B cell (primary cell): ENCODE measurements at regions not wholly inside any gene's neighbourhood (a gene's known extent, or its start where the extent isn't known, plus 50 kb on each side); places are given as distances from the start of the nearest gene placed in this dataset.

Experiments
- ATAC-seq: fragments of 200-7000 bp; cut with Tn5 transposase; one replicate; pipeline ENCODE4 v1.10.0; 2021; ENCODE audit warnings: low read depth, mild to moderate bottlenecking, moderate number of reproducible peaks, moderate library complexity
- CTCF ChIA-PET: fragments of 350-600 bp; sonication (Branson Sonifier 250); formaldehyde crosslinking; loops from one replicate; lab custom pipeline; 2021; ENCODE audit warnings: antibody characterized with exemption, inconsistent platforms; lab: Charles Lee
- POLR2A ChIA-PET: fragments of 350-600 bp; sonication (Branson Sonifier 250); formaldehyde crosslinking; loops from one replicate; lab custom pipeline; 2021; ENCODE audit warnings: antibody characterized with exemption; lab: Charles Lee
- DNase-seq: peaks from one replicate; pipeline ENCODE4 v3.0.0; 2013
- H2AFZ ChIP-seq: 2 replicates; pipeline ENCODE4 v1.6.1; 2012; ENCODE audit warnings: mild to moderate bottlenecking, low read depth, low read length; ENCODE audit not compliant: insufficient read depth, poor library complexity, severe bottlenecking
- H3K27ac ChIP-seq, 2 donors: 1 replicate in 1 of 2; 2 replicates in 1 of 2; pipeline ENCODE4 v1.5.1; 2012 to 2013; ENCODE audit warnings: low read length in 2 of 2, mild to moderate bottlenecking in 2 of 2, moderate library complexity in 1 of 2
- H3K27me3 ChIP-seq, 4 experiments: fragments of 200-600 bp in 1 of 4; sonication (generic) in 1 of 4; replicated peaks in 1 of 4; 1 replicate in 2 of 4; 2 replicates in 2 of 4; pipeline versions ENCODE4 v1.6.1 to v1.7.0; 2013 to 2016; ENCODE audit warnings: low read length in 3 of 4, mild to moderate bottlenecking in 2 of 4, mixed read lengths in 1 of 4, moderate library complexity in 1 of 4; ENCODE audit not compliant: insufficient read depth in 4 of 4, control insufficient read depth in 3 of 4; ENCODE audit errors: control extremely low read depth in 1 of 4
- H3K36me3 ChIP-seq, 2 experiments: replicated peaks in 1 of 2; 1 replicate in 1 of 2; 2 replicates in 1 of 2; pipeline versions ENCODE4 v1.6.1 to v1.7.1; 2013; ENCODE audit warnings: low read length in 1 of 2; ENCODE audit not compliant: insufficient read depth in 2 of 2, control insufficient read depth in 1 of 2; ENCODE audit errors: control extremely low read depth in 1 of 2, extremely low read depth in 1 of 2
- H3K4me1 ChIP-seq, 2 donors: fragments of 200-600 bp in 1 of 2; sonication (generic) in 1 of 2; 1 replicate in 1 of 2; 2 replicates in 1 of 2; pipeline versions ENCODE4 v1.5.1 to v1.6.1; 2013 to 2017; ENCODE audit warnings: low read length in 2 of 2; ENCODE audit not compliant: control insufficient read depth in 2 of 2, insufficient read depth in 2 of 2
- H3K4me2 ChIP-seq: replicated peaks from 2 replicates; pipeline ENCODE3; 2012; ENCODE audit warnings: mild to moderate bottlenecking, low read depth, low read length; ENCODE audit not compliant: poor library complexity, severe bottlenecking
- H3K4me3 ChIP-seq, 5 experiments: fragments of 200-600 bp in 1 of 5; sonication (generic) in 1 of 5; 1 replicate in 3 of 5; 2 replicates in 2 of 5; pipeline versions ENCODE4 v1.5.1 to v1.7.0; 2011 to 2016; ENCODE audit warnings: low read length in 4 of 5, mild to moderate bottlenecking in 4 of 5, low read depth in 2 of 5, control low read depth in 1 of 5, moderate library complexity in 1 of 5; ENCODE audit not compliant: insufficient read depth in 1 of 5; ENCODE audit errors: control extremely low read depth in 1 of 5, extremely low read depth in 1 of 5
- H3K79me2 ChIP-seq: fragments of 200-600 bp; sonication (generic); one replicate; pipeline ENCODE4 v1.6.0; 2016; ENCODE audit warnings: low read length; ENCODE audit not compliant: control insufficient read depth, insufficient read depth
- H3K9ac ChIP-seq: fragments of 200-600 bp; sonication (generic); 2 replicates; pipeline ENCODE4 v1.6.1; 2017; ENCODE audit warnings: mild to moderate bottlenecking, low read length, moderate library complexity
- H3K9me3 ChIP-seq, 3 donors: one replicate each; pipeline versions ENCODE4 v1.6.1 to v1.7.1; 2013; ENCODE audit warnings: low read length in 2 of 3; ENCODE audit not compliant: control insufficient read depth in 2 of 3, insufficient read depth in 1 of 3; ENCODE audit errors: control extremely low read depth in 1 of 3
- H4K20me1 ChIP-seq: 2 replicates; pipeline ENCODE4 v1.6.0; 2012; ENCODE audit warnings: mild to moderate bottlenecking, low read length; ENCODE audit not compliant: insufficient read depth, control insufficient read depth, poor library complexity, severe bottlenecking
- H3K27ac Mint-ChIP-seq: one replicate; pipeline ENCODE4 v1.8.0; 2021; ENCODE audit warnings: mixed read lengths
- H3K27me3 Mint-ChIP-seq: one replicate; pipeline ENCODE4 v1.8.0; 2021; ENCODE audit warnings: mixed read lengths
- H3K4me1 Mint-ChIP-seq: one replicate; pipeline ENCODE4 v1.8.0; 2021; ENCODE audit warnings: mixed read lengths
- H3K4me3 Mint-ChIP-seq: one replicate; pipeline ENCODE4 v1.8.0; 2021; ENCODE audit warnings: mixed read lengths
- H3K9me3 Mint-ChIP-seq: one replicate; pipeline ENCODE4 v1.8.0; 2022; ENCODE audit warnings: mixed read lengths; ENCODE audit not compliant: insufficient read depth
- EZH2 ChIP-seq: IDR thresholded peaks from 2 replicates; pipeline ENCODE4 v1.6.1; 2012; ENCODE audit warnings: borderline replicate concordance, low read depth, mild to moderate bottlenecking, moderate library complexity, low read length; ENCODE audit not compliant: insufficient read depth, poor library complexity, severe bottlenecking
- WGBS: methylation state at CpG from one replicate; pipeline ENCODE4 v1.1.5; 2013; ENCODE audit warnings: missing lambda C conversion rate; ENCODE audit not compliant: insufficient coverage; 5-methylcytosine and 5-hydroxymethylcytosine counted together
- intact Hi-C: fragments of 100-400 bp; cut with micrococcal nuclease; formaldehyde crosslinking; loops from one replicate; pipeline ENCODE4 v1.10.0; 2022
- TF ChIP-seq, protein P1 (sequence below): fragments of 200-600 bp; IDR thresholded peaks from one replicate; pipeline ENCODE4 v1.8.0; 2022; ENCODE audit warnings: antibody characterized with exemption, mild to moderate bottlenecking

DNA sequence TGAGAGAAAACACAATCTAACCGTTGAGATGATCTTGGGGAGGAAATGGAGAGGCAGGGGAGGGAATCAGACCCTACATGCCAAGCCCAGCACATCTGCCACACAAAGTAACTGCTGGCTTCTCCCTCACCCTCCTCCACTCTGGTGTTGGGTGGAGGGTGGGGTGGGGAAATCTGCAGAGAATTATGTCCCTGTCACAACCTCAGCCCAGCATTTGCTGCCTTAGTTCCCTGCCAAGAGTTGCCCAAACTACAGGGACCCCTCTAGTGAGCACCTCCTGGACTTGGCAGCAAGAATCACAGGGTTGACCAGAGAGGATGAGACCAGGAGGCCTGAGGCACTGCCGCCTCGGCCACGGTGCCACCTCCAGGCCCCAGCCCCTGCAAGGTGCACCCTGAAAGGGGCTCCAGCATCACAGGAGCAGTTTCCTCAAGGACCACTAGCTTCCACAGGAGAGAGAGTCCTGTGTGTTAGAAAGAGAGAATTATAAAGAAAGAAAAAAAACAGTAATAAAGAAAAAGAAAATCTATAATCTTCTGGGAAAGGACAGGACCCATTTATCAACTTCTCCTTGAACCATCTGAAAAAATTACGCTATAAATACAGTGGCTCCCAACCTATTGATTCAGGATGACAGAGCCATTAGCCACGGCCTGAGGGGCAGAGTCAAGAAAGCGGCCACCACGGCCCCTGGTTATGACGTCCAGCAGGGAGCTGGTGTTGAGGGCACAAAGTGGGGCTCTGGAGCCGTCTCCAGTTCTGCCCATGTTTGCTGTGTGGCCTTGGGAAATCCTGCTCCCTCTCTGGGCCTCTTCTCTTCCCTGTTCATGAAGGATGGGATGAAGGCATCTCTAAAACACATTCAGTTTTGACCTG, 451.7 kb downstream of the MATN1 start:
- Histone ChIP-seq H3K4me2 (no peak overlapping the region), H3K9ac (no peak overlapping the region), H3K4me1 (no peaks in the 10 kb centered on the region), H3K27ac (no peak overlapping the region), H3K79me2 (no peaks in the 10 kb centered on the region), H4K20me1 (no peaks in the 10 kb centered on the region), H3K27me3 (peaks cover 0 to 5% (median 0%) of the 10 kb centered on the region in 4 experiments), H2AFZ (no peak overlapping the region), H3K9me3 (peaks cover 0 to 21% (median 5%) of the 10 kb centered on the region in 3 donors), H3K36me3 (no peaks in the 10 kb centered on the region), H3K4me3 (no peak overlapping the region)
- ChIA-PET POLR2A (no interaction called here), CTCF (no interaction called here)
- DNase-seq (no peak), ATAC-seq (no peak)
- TF ChIP-seq, protein P1, sequence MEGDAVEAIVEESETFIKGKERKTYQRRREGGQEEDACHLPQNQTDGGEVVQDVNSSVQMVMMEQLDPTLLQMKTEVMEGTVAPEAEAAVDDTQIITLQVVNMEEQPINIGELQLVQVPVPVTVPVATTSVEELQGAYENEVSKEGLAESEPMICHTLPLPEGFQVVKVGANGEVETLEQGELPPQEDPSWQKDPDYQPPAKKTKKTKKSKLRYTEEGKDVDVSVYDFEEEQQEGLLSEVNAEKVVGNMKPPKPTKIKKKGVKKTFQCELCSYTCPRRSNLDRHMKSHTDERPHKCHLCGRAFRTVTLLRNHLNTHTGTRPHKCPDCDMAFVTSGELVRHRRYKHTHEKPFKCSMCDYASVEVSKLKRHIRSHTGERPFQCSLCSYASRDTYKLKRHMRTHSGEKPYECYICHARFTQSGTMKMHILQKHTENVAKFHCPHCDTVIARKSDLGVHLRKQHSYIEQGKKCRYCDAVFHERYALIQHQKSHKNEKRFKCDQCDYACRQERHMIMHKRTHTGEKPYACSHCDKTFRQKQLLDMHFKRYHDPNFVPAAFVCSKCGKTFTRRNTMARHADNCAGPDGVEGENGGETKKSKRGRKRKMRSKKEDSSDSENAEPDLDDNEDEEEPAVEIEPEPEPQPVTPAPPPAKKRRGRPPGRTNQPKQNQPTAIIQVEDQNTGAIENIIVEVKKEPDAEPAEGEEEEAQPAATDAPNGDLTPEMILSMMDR: no peak
- TF ChIP-seq EZH2: no peak
- Mint-ChIP-seq H3K27ac (no peak overlapping the region), H3K27me3 (peaks cover 23% of the 10 kb centered on the region), H3K4me3 (no peak overlapping the region), H3K9me3 (no peaks in the 10 kb centered on the region), H3K4me1 (no peaks in the 10 kb centered on the region)
- intact Hi-C loops: no loop called here
- WGBS: 89% methylated on average over 7 of the region's 10 CpGs

DNA sequence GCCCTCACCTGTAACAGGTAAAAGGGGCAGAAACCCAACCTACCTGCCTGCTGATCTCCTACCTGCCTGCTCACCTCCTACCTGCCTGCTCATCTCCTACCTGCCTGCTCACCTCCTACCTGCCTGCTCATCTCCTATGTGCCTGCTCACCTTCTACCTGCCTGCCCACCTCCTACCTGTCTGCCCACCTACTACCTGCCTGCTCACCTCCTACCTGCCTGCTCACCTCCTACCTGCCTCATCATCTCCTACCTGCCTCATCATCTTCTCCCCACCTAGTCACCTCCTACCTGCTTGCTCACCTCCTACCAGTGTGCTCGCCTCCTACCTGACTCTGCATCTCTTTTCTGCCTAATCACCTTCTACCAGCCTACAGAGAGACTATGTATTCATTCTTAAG, 452.9 kb downstream of the MATN1 start:
- Histone ChIP-seq H3K4me1 (no peaks in the 10 kb centered on the region), H2AFZ (no peak overlapping the region), H4K20me1 (no peaks in the 10 kb centered on the region), H3K27me3 (peaks cover 0 to 5% (median 0%) of the 10 kb centered on the region in 4 experiments), H3K4me2 (no peak overlapping the region), H3K79me2 (no peaks in the 10 kb centered on the region), H3K9me3 (peaks cover 0 to 21% (median 5%) of the 10 kb centered on the region in 3 donors), H3K4me3 (no peak overlapping the region), H3K9ac (no peak overlapping the region), H3K27ac (no peak overlapping the region), H3K36me3 (no peaks in the 10 kb centered on the region)
- no peaks in the 10 kb centered on the region for H3K4me1 Mint-ChIP-seq
- no peaks in the 10 kb centered on the region for H3K9me3 Mint-ChIP-seq
- no CpG with 5 or more reads among the region's 1 CpG for WGBS
- ATAC-seq (no peak), DNase-seq (no peak)
- intact Hi-C loops: no loop called here
- CTCF ChIA-PET: no interaction called here
- H3K4me3 Mint-ChIP-seq: no peak overlapping the region
- TF ChIP-seq, protein P1: no peak
- no peak for TF ChIP-seq EZH2
- H3K27me3 Mint-ChIP-seq: peaks cover 31% of the 10 kb centered on the region
- H3K27ac Mint-ChIP-seq: no peak overlapping the region
- POLR2A ChIA-PET: no interaction called here
